GM23338 (cell line): ENCODE measurements at regions not wholly inside any gene's neighbourhood (a gene's known extent, or its start where the extent isn't known, plus 50 kb on each side); places are given as distances from the start of the nearest gene placed in this dataset.

Experiments used
- ATAC-seq: fragments of 200-7000 bp; cut with Tn5 transposase; 3 replicates; pipeline ENCODE4 v1.9.1; 2020
- DNase-seq: peaks from one replicate; pipeline ENCODE4 v3.0.0-alpha.2; 2015; ENCODE audit warnings: low spot score
- H2AFZ ChIP-seq: fragments of 200-600 bp; sonication (generic); 2 replicates; pipeline ENCODE4 v1.8.0; 2016; ENCODE audit warnings: antibody characterized with exemption, mild to moderate bottlenecking, moderate library complexity
- H3F3A ChIP-seq: fragments of 200-600 bp; sonication (generic); replicated peaks from 2 replicates; pipeline ENCODE4 v1.8.0; 2017; ENCODE audit warnings: antibody characterized with exemption, mixed run types, low read depth
- H3K27ac ChIP-seq: fragments of 200-600 bp; sonication (generic); 2 replicates; pipeline ENCODE4 v1.6.1; 2016; ENCODE audit warnings: low read depth
- H3K27me3 ChIP-seq: fragments of 200-600 bp; sonication (generic); 2 replicates; pipeline ENCODE4 v1.8.0; 2016; ENCODE audit warnings: mild to moderate bottlenecking, mixed run types, moderate library complexity; ENCODE audit not compliant: insufficient read depth
- H3K36me3 ChIP-seq: fragments of 200-600 bp; sonication (generic); 2 replicates; pipeline ENCODE4 v1.8.0; 2016; ENCODE audit warnings: mild to moderate bottlenecking; ENCODE audit not compliant: insufficient read depth
- H3K4me1 ChIP-seq: fragments of 200-600 bp; sonication (generic); 2 replicates; pipeline ENCODE4 v1.8.0; 2016; ENCODE audit warnings: mild to moderate bottlenecking, moderate library complexity; ENCODE audit not compliant: insufficient read depth
- H3K4me2 ChIP-seq: fragments of 200-600 bp; sonication (generic); 2 replicates; pipeline ENCODE4 v1.7.1; 2017; ENCODE audit warnings: mixed run types
- H3K4me3 ChIP-seq: fragments of 200-600 bp; sonication (generic); 2 replicates; pipeline ENCODE4 v1.6.1; 2016; ENCODE audit warnings: mixed run types
- H3K79me2 ChIP-seq: fragments of 200-600 bp; sonication (generic); replicated peaks from 2 replicates; pipeline ENCODE4 v1.8.0; 2017; ENCODE audit warnings: mild to moderate bottlenecking; ENCODE audit not compliant: insufficient read depth
- H3K9me2 ChIP-seq: fragments of 200-600 bp; sonication (generic); 2 replicates; pipeline ENCODE4 v1.8.0; 2017; ENCODE audit not compliant: insufficient read depth
- H4K20me1 ChIP-seq: fragments of 200-600 bp; sonication (generic); replicated peaks from 2 replicates; pipeline ENCODE4 v1.8.0; 2017; ENCODE audit warnings: mild to moderate bottlenecking; ENCODE audit not compliant: insufficient read depth
- H3K27ac Mint-ChIP-seq: 2 replicates; pipeline ENCODE4 v1.8.0; 2020; ENCODE audit warnings: inconsistent platforms, mild to moderate bottlenecking, moderate library complexity, mixed read lengths
- H3K27me3 Mint-ChIP-seq: 3 replicates; pipeline ENCODE4 v1.8.0; 2022; ENCODE audit warnings: low read depth, mild to moderate bottlenecking, moderate library complexity, mixed read lengths, inconsistent platforms; ENCODE audit not compliant: insufficient read depth, poor library complexity
- H3K36me3 Mint-ChIP-seq: 3 replicates; pipeline ENCODE4 v1.8.0; 2021; ENCODE audit warnings: low read depth, mild to moderate bottlenecking, inconsistent platforms, moderate library complexity, mixed read lengths
- H3K4me1 Mint-ChIP-seq: 3 replicates; pipeline ENCODE4 v1.8.0; 2020; ENCODE audit warnings: mild to moderate bottlenecking, inconsistent platforms, mixed read lengths
- H3K4me3 Mint-ChIP-seq: 3 replicates; pipeline ENCODE4 v1.8.0; 2021; ENCODE audit warnings: moderate library complexity, mild to moderate bottlenecking, inconsistent platforms, mixed read lengths
- H3K9me3 Mint-ChIP-seq: 3 replicates; pipeline ENCODE4 v1.8.0; 2020; ENCODE audit warnings: moderate library complexity, mild to moderate bottlenecking, inconsistent platforms, mixed read lengths
- CREB1 ChIP-seq: fragments of 250-450 bp; sonication (Bioruptor Pico); IDR thresholded peaks from 2 replicates; pipeline ENCODE4 v1.5.0; 2020; ENCODE audit warnings: low read depth, mild to moderate bottlenecking, moderate library complexity
- EZH2 ChIP-seq: fragments of 200-600 bp; sonication (generic); IDR thresholded peaks from one replicate; pipeline ENCODE4 v1.8.0; 2017; ENCODE audit warnings: antibody characterized with exemption, mild to moderate bottlenecking, low read depth; ENCODE audit not compliant: unreplicated experiment
- JUNB ChIP-seq: IDR thresholded peaks from one replicate; pipeline ENCODE4 v1.6.1; 2016; ENCODE audit warnings: antibody characterized with exemption; ENCODE audit not compliant: unreplicated experiment
- NANOG ChIP-seq: IDR thresholded peaks from 2 replicates; pipeline ENCODE4 v1.6.1; 2016; ENCODE audit warnings: antibody characterized with exemption, borderline replicate concordance
- POLR2AphosphoS5 ChIP-seq: IDR thresholded peaks from 2 replicates; pipeline ENCODE4 v1.6.1; 2016; ENCODE audit warnings: antibody characterized with exemption, low read depth
- ZNF114 ChIP-seq: fragments of 250-450 bp; sonication (Bioruptor Pico); IDR thresholded peaks from 2 replicates; pipeline ENCODE4 v1.5.0; 2020; ENCODE audit warnings: mild to moderate bottlenecking, moderate library complexity
- ZNF331 ChIP-seq: fragments of 250-450 bp; sonication (Bioruptor Pico); IDR thresholded peaks from 2 replicates; pipeline ENCODE4 v1.5.0; 2020; ENCODE audit warnings: low read depth, mild to moderate bottlenecking, moderate library complexity
- TF ChIP-seq, protein P1 (sequence below), 2 experiments: fragments of 200-600 bp in 1 of 2; sonication (generic) in 1 of 2; conservative IDR thresholded peaks; 2 replicates each; pipeline versions ENCODE4 v1.5.1 to v1.6.1; 2016 to 2017; ENCODE audit warnings: antibody characterized with exemption in 2 of 2, low read depth in 2 of 2, mild to moderate bottlenecking in 2 of 2, moderate library complexity in 1 of 2

GRCh38 chr21:35144978-35145377 lies 95.9 kb upstream of the RUNX1 start:
- DNase-seq (no peak), ATAC-seq (no peak)
- H3K4me3 ChIP-seq, result no peak overlapping the region
- H3K27ac ChIP-seq, result no peak overlapping the region
- no peak for TF ChIP-seq POLR2AphosphoS5
- TF ChIP-seq CREB1 (CRISPR knock-in tag), result no peak
- TF ChIP-seq, protein P1, sequence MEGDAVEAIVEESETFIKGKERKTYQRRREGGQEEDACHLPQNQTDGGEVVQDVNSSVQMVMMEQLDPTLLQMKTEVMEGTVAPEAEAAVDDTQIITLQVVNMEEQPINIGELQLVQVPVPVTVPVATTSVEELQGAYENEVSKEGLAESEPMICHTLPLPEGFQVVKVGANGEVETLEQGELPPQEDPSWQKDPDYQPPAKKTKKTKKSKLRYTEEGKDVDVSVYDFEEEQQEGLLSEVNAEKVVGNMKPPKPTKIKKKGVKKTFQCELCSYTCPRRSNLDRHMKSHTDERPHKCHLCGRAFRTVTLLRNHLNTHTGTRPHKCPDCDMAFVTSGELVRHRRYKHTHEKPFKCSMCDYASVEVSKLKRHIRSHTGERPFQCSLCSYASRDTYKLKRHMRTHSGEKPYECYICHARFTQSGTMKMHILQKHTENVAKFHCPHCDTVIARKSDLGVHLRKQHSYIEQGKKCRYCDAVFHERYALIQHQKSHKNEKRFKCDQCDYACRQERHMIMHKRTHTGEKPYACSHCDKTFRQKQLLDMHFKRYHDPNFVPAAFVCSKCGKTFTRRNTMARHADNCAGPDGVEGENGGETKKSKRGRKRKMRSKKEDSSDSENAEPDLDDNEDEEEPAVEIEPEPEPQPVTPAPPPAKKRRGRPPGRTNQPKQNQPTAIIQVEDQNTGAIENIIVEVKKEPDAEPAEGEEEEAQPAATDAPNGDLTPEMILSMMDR (conservative IDR thresholded peaks at IDR 0.05; ENCODE audit: low read depth in 2 of 2), result no peak
- TF ChIP-seq EZH2, result no peak
- no peak for TF ChIP-seq NANOG
- no peak for TF ChIP-seq ZNF114 (CRISPR knock-in tag)
- TF ChIP-seq JUNB, result no peak
- H3K4me1 Mint-ChIP-seq, result no peaks in the 10 kb centered on the region
- H4K20me1 ChIP-seq, result no peaks in the 10 kb centered on the region
- H3F3A ChIP-seq, result no peaks in the 10 kb centered on the region
- H3K9me3 Mint-ChIP-seq, result no peaks in the 10 kb centered on the region
- H2AFZ ChIP-seq, result no peak overlapping the region
- no peaks in the 10 kb centered on the region for H3K27me3 ChIP-seq
- no peak overlapping the region for H3K27ac Mint-ChIP-seq
- H3K79me2 ChIP-seq, result no peaks in the 10 kb centered on the region
- H3K36me3 Mint-ChIP-seq, result no peaks in the 10 kb centered on the region
- H3K9me2 ChIP-seq, result 0 out of 2 replicates have a peak, but pooled peaks cover 4% of the 10 kb centered on the region
- peaks cover 3% of the 10 kb centered on the region for H3K27me3 Mint-ChIP-seq
- H3K4me1 ChIP-seq, result no peaks in the 10 kb centered on the region
- no peaks in the 10 kb centered on the region for H3K36me3 ChIP-seq
- no peak overlapping the region for H3K4me2 ChIP-seq
- H3K4me3 Mint-ChIP-seq, result no peak overlapping the region

DNA sequence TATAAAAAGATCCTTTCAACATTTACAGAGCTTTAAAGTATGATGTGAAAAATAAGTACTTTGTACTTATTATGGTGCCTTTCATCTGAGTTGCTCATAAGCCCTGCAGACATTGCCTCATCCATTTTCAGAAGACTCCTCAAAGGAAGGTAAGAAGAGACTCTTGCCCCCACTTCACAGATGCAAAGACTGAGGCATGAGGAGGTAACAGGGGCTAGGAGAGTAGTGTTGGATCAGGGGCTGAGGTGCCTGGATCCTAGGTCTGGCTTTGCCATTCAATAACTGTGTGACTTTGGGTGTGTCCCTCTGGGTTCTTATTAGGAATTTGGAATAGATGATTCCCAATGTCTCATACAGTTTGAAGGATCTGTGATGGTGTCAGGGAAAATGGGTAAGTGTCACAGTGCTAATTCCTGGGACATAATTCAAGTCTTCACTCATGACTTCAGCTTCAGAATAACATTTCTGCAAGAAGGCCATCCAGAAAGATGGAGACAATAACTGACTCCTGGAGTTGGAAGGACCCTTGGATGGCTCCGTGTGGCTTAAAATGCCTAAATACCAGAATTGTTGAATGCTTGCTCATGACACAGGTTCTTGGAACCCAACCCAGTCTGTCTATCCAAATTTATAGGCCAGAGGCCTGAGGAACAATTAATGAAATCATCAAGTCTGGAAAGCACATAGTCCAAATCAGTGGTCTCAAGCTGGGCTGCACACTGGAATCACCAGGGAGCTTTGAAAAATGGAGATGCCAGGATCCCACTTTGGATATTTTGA lies 93.1 kb upstream of the RUNX1 start:
- Mint-ChIP-seq H3K27me3 (peaks cover 3% of the 10 kb centered on the region), H3K27ac (no peak overlapping the region), H3K4me3 (no peak overlapping the region), H3K36me3 (no peaks in the 10 kb centered on the region), H3K9me3 (no peaks in the 10 kb centered on the region), H3K4me1 (no peaks in the 10 kb centered on the region)
- Histone ChIP-seq H3K27me3 (no peaks in the 10 kb centered on the region), H3K27ac (no peak overlapping the region), H4K20me1 (no peaks in the 10 kb centered on the region), H3K79me2 (no peaks in the 10 kb centered on the region), H3K4me1 (no peaks in the 10 kb centered on the region), H3K4me3 (no peak overlapping the region), H3K4me2 (no peak overlapping the region), H2AFZ (no peak overlapping the region), H3F3A (no peaks in the 10 kb centered on the region), H3K36me3 (no peaks in the 10 kb centered on the region), H3K9me2 (0 out of 2 replicates have a peak, but pooled peaks cover 4% of the 10 kb centered on the region)
- TF ChIP-seq, protein P1 (conservative IDR thresholded peaks at IDR 0.05; ENCODE audit: low read depth in 2 of 2), result no peak
- TF ChIP-seq JUNB (no peak), ZNF331 (CRISPR knock-in tag) (no peak)
- no peak for DNase-seq
- no peak for ATAC-seq
